ENCODE measurements at regions not wholly inside any gene's neighbourhood (a gene's known extent, or its start where the extent isn't known, plus 50 kb on each side); places are given as distances from the start of the nearest gene placed in this dataset.

- Histone ChIP-seq H3K36me3 (ENCODE audit: control insufficient read depth in 4 of 4, insufficient read depth in 4 of 4, low read length in 4 of 4) (no peaks in the 10 kb centered on the region), H3K4me1 (ENCODE audit: control insufficient read depth in 5 of 5, insufficient read depth in 5 of 5, low read length in 5 of 5) (no peaks in the 10 kb centered on the region), H3K27me3 (ENCODE audit: control insufficient read depth in 3 of 3, insufficient read depth in 3 of 3, low read length in 2 of 3) (no peaks in the 10 kb centered on the region), H3K4me3 (no peak overlapping the region), H3K9me3 (ENCODE audit: control insufficient read depth in 4 of 4, insufficient read depth in 3 of 4, low read length in 3 of 4) (peaks cover 0 to 4% (median under 1%) of the 10 kb centered on the region in 4 donors), H3K27ac (ENCODE audit: low read depth in 1 of 2, low read length in 1 of 2) (no peak overlapping the region), H3K9ac (ENCODE audit: insufficient read depth in 1 of 2, low read length in 2 of 2) (no peak overlapping the region)
- TF ChIP-seq CTCF (IDR thresholded peaks at IDR 0.05; ENCODE audit: control extremely low read depth, extremely low read depth): no peak
- WGBS, 2 donors: 47 to 51% methylated on average over 2 of the region's 2 CpGs
- ATAC-seq (ENCODE audit: insufficient read depth, low FRiP score) (no peak), DNase-seq (peak in 2 of 3 donors; percentile 47 to 61)
Observed at GRCh38 chr12:115771065-115771464, 506.4 kb downstream of the MED13L start.

- H3K9ac ChIP-seq (ENCODE audit: insufficient read depth in 1 of 2, low read length in 2 of 2): no peak overlapping the region
- H3K27ac ChIP-seq (ENCODE audit: low read depth in 1 of 2, low read length in 1 of 2): no peak overlapping the region
- ATAC-seq (ENCODE audit: insufficient read depth, low FRiP score): no peak
- H3K27me3 ChIP-seq (ENCODE audit: control insufficient read depth in 3 of 3, insufficient read depth in 3 of 3, low read length in 2 of 3): no peaks in the 10 kb centered on the region
- no peaks in the 10 kb centered on the region for H3K4me1 ChIP-seq (ENCODE audit: control insufficient read depth in 5 of 5, insufficient read depth in 5 of 5, low read length in 5 of 5)
- 58 to 59% methylated on average over 1 of the region's 1 CpG for WGBS, 2 donors
- H3K36me3 ChIP-seq (ENCODE audit: control insufficient read depth in 4 of 4, insufficient read depth in 4 of 4, low read length in 4 of 4): no peaks in the 10 kb centered on the region
- no peak for DNase-seq
- H3K4me3 ChIP-seq: no peak overlapping the region
- TF ChIP-seq CTCF (IDR thresholded peaks at IDR 0.05; ENCODE audit: control extremely low read depth, extremely low read depth): no peak
- H3K9me3 ChIP-seq (ENCODE audit: control insufficient read depth in 4 of 4, insufficient read depth in 3 of 4, low read length in 3 of 4): peaks cover 0 to 1% (median 0%) of the 10 kb centered on the region in 4 donors
Observed at GRCh38 chr12:115770643-115771042, 506.9 kb downstream of the MED13L start.

DNA sequence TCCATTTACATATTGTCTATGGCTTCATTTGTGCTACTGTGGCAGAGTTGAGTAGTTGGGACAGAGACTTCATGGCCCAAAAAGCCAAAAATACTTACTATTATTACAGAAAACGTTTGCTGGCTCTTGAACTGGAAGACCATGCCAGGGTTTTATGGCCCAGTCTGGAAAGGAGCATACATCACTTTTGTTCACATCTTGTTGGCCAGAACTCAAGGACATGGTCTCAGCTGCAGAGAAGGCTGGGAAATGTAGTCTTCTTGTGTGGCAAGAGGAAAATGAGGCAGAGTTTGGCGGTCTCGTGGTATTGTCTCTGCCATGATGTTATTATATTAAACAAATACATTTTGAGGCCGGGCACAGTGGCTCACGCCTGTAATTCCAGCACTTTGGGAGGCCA is 509.6 kb downstream of the MED13L start:
- no peak for ATAC-seq (ENCODE audit: insufficient read depth, low FRiP score)
- no peak overlapping the region for H3K9ac ChIP-seq (ENCODE audit: insufficient read depth in 1 of 2, low read length in 2 of 2)
- no peaks in the 10 kb centered on the region for H3K36me3 ChIP-seq (ENCODE audit: control insufficient read depth in 4 of 4, insufficient read depth in 4 of 4, low read length in 4 of 4)
- H3K27ac ChIP-seq (ENCODE audit: low read depth in 1 of 2, low read length in 1 of 2): no peak overlapping the region
- no peaks in the 10 kb centered on the region for H3K27me3 ChIP-seq (ENCODE audit: control insufficient read depth in 3 of 3, insufficient read depth in 3 of 3, low read length in 2 of 3)
- DNase-seq: peak in 2 of 3 donors; percentile 20 to 56
- peaks cover 0 to 3% (median 0%) of the 10 kb centered on the region in 5 donors for H3K4me1 ChIP-seq (ENCODE audit: control insufficient read depth in 5 of 5, insufficient read depth in 5 of 5, low read length in 5 of 5)
- no peak for TF ChIP-seq CTCF (IDR thresholded peaks at IDR 0.05; ENCODE audit: control extremely low read depth, extremely low read depth)
- WGBS, 2 donors: 61 to 73% methylated on average over 5 of the region's 5 CpGs
- no peaks in the 10 kb centered on the region for H3K9me3 ChIP-seq (ENCODE audit: control insufficient read depth in 4 of 4, insufficient read depth in 3 of 4, low read length in 3 of 4)
- H3K4me3 ChIP-seq: no peak overlapping the region

GRCh38 chr12:115763982-115764621 is 513.4 kb downstream of the MED13L start:
- H3K27ac ChIP-seq (ENCODE audit: low read depth in 1 of 2, low read length in 1 of 2): no peak overlapping the region
- DNase-seq: no peak
- 26 to 28% methylated on average over 3 of the region's 3 CpGs for WGBS, 2 donors
- TF ChIP-seq CTCF (IDR thresholded peaks at IDR 0.05; ENCODE audit: control extremely low read depth, extremely low read depth): no peak
- no peak overlapping the region for H3K9ac ChIP-seq (ENCODE audit: insufficient read depth in 1 of 2, low read length in 2 of 2)
- peaks cover 0 to 9% (median 0%) of the 10 kb centered on the region in 3 donors for H3K27me3 ChIP-seq (ENCODE audit: control insufficient read depth in 3 of 3, insufficient read depth in 3 of 3, low read length in 2 of 3)
- H3K36me3 ChIP-seq (ENCODE audit: control insufficient read depth in 4 of 4, insufficient read depth in 4 of 4, low read length in 4 of 4): no peaks in the 10 kb centered on the region
- no peak overlapping the region for H3K4me3 ChIP-seq
- no peak for ATAC-seq (ENCODE audit: insufficient read depth, low FRiP score)
- no peaks in the 10 kb centered on the region for H3K9me3 ChIP-seq (ENCODE audit: control insufficient read depth in 4 of 4, insufficient read depth in 3 of 4, low read length in 3 of 4)
- H3K4me1 ChIP-seq (ENCODE audit: control insufficient read depth in 5 of 5, insufficient read depth in 5 of 5, low read length in 5 of 5): peaks cover 0 to 4% (median 1%) of the 10 kb centered on the region in 5 donors
